Thyroid gland (tissue), 4 donors: ENCODE measurements at regions not wholly inside any gene's neighbourhood (a gene's known extent, or its start where the extent isn't known, plus 50 kb on each side); places are given as distances from the start of the nearest gene placed in this dataset.

ENCODE experiments used
- CTCF ChIP-seq, 6 experiments: fragments of 200-600 bp in 3 of 6; fragments of 450-650 bp in 3 of 6; sonication (generic) in 3 of 6; IDR thresholded peaks; one replicate each; pipeline ENCODE4 v1.5.1; 2016 to 2019; ENCODE audit warnings: antibody characterized with exemption in 6 of 6, mild to moderate bottlenecking in 2 of 6, inconsistent platforms in 1 of 6, moderate library complexity in 1 of 6
- POLR2A ChIP-seq, 2 donors: fragments of 450-650 bp; IDR thresholded peaks; one replicate each; pipeline ENCODE4 v1.6.1; 2017; ENCODE audit warnings: antibody characterized with exemption in 2 of 2, mild to moderate bottlenecking in 2 of 2, moderate library complexity in 1 of 2

GRCh38 chr5:85109616-85110015, 724.9 kb upstream of the EDIL3 start:
- TF ChIP-seq CTCF (IDR thresholded peaks at IDR 0.05) (no peak), POLR2A (IDR thresholded peaks at IDR 0.05) (no peak)
